Activated CD8-positive, alpha-beta T cell treated with anti-CD3 and anti-CD28 coated beads for 36 hours (primary cell): ENCODE measurements at regions not wholly inside any gene's neighbourhood (a gene's known extent, or its start where the extent isn't known, plus 50 kb on each side); places are given as distances from the start of the nearest gene placed in this dataset.

Source experiments
- ATAC-seq: fragments of 200-7000 bp; cut with Tn5 transposase; one replicate; pipeline ENCODE4 v1.10.0; 2021; ENCODE audit warnings: mild to moderate bottlenecking, moderate library complexity
- CTCF ChIA-PET: fragments of 350-600 bp; sonication (Branson Sonifier 250); formaldehyde crosslinking; loops from one replicate; lab custom pipeline; 2021; ENCODE audit warnings: antibody characterized with exemption; lab: Charles Lee
- POLR2A ChIA-PET: fragments of 350-600 bp; sonication (Branson Sonifier 250); formaldehyde crosslinking; loops from one replicate; lab custom pipeline; 2021; ENCODE audit warnings: antibody characterized with exemption; lab: Charles Lee
- DNase-seq: peaks from one replicate; pipeline ENCODE4 v3.0.0-alpha.2; 2020
- H3K27ac Mint-ChIP-seq: one replicate; pipeline ENCODE4 v1.8.0; 2021; ENCODE audit warnings: mild to moderate bottlenecking, mixed read lengths
- H3K27me3 Mint-ChIP-seq: one replicate; pipeline ENCODE4 v1.8.0; 2021; ENCODE audit warnings: mixed read lengths
- H3K36me3 Mint-ChIP-seq: one replicate; pipeline ENCODE4 v1.8.0; 2021; ENCODE audit warnings: low read depth, mixed read lengths
- H3K4me1 Mint-ChIP-seq: one replicate; pipeline ENCODE4 v1.8.0; 2021; ENCODE audit warnings: low read depth, mixed read lengths
- H3K4me3 Mint-ChIP-seq: one replicate; pipeline ENCODE4 v1.8.0; 2021; ENCODE audit warnings: mild to moderate bottlenecking, moderate library complexity, mixed read lengths
- H3K9me3 Mint-ChIP-seq: one replicate; pipeline ENCODE4 v1.8.0; 2021; ENCODE audit warnings: mixed read lengths
- intact Hi-C: fragments of 100-400 bp; cut with micrococcal nuclease; formaldehyde crosslinking; loops from one replicate; pipeline ENCODE4 v1.10.0; 2022
- TF ChIP-seq, protein P1 (sequence below): fragments of 200-600 bp; IDR thresholded peaks from one replicate; pipeline ENCODE4 v1.8.0; 2022; ENCODE audit warnings: antibody characterized with exemption, mild to moderate bottlenecking

DNA sequence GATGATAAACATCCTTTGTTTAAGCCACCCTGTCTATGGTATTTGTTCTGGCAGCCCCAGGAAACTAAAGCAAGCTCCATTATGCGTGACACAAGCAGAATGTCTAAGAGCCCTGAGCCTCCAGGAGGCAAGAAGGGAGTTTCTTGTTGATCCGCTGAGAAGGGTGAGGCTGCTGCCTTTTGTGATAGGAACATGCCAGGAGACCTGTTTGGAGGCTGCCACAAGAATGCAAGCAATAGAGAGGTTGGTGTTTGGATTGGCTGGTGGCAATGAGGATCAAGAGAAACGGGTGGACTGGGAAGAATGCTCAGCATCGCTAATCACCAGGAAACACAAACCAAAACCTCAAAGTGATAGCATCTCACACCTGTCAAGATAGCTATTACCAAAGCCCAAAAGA, 104.8 kb downstream of the ASB7 start:
- H3K27me3 Mint-ChIP-seq = peaks cover 11% of the 10 kb centered on the region
- CTCF ChIA-PET = interaction anchor here (1.0 kb wide), 1 partner anchor 52 kb away, joined by 3 read pairs; no protein-coding TSS in a partner anchor
- intact Hi-C loops = no loop called here
- no peaks in the 10 kb centered on the region for H3K4me1 Mint-ChIP-seq
- no peak for ATAC-seq
- no peak for DNase-seq
- POLR2A ChIA-PET = no interaction called here
- no peak overlapping the region for H3K27ac Mint-ChIP-seq
- no peak overlapping the region for H3K4me3 Mint-ChIP-seq
- TF ChIP-seq, protein P1, sequence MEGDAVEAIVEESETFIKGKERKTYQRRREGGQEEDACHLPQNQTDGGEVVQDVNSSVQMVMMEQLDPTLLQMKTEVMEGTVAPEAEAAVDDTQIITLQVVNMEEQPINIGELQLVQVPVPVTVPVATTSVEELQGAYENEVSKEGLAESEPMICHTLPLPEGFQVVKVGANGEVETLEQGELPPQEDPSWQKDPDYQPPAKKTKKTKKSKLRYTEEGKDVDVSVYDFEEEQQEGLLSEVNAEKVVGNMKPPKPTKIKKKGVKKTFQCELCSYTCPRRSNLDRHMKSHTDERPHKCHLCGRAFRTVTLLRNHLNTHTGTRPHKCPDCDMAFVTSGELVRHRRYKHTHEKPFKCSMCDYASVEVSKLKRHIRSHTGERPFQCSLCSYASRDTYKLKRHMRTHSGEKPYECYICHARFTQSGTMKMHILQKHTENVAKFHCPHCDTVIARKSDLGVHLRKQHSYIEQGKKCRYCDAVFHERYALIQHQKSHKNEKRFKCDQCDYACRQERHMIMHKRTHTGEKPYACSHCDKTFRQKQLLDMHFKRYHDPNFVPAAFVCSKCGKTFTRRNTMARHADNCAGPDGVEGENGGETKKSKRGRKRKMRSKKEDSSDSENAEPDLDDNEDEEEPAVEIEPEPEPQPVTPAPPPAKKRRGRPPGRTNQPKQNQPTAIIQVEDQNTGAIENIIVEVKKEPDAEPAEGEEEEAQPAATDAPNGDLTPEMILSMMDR = no peak
- H3K36me3 Mint-ChIP-seq = no peaks in the 10 kb centered on the region
- peaks cover 8% of the 10 kb centered on the region for H3K9me3 Mint-ChIP-seq

DNA sequence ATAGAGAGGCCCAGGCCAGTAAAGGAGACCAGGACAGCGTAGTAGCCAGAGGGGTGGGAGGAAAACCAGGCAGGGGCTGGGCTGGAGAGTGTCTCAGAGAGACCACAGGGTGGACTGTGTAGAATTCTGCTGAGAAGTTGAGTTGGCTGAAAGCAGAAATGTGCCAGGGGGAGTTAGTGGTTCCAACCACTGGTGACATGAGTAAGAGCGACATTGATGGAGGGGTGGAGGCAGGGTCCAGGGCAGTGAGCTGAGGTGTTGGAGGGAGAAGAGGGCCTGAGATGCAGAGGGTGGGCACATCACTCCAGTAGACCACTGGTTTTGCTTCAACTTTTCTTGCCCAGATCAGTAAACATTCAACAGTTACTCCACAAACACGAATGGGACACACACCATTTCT, 106.5 kb downstream of the ASB7 start:
- DNase-seq (no peak), ATAC-seq (no peak)
- Mint-ChIP-seq H3K4me1 (no peaks in the 10 kb centered on the region), H3K4me3 (no peak overlapping the region), H3K27ac (no peak overlapping the region), H3K9me3 (peaks cover 8% of the 10 kb centered on the region), H3K36me3 (no peaks in the 10 kb centered on the region), H3K27me3 (peaks cover 11% of the 10 kb centered on the region)
- intact Hi-C loops = no loop called here
- ChIA-PET POLR2A (no interaction called here), CTCF (no interaction called here)
- TF ChIP-seq, protein P1 = no peak

DNA sequence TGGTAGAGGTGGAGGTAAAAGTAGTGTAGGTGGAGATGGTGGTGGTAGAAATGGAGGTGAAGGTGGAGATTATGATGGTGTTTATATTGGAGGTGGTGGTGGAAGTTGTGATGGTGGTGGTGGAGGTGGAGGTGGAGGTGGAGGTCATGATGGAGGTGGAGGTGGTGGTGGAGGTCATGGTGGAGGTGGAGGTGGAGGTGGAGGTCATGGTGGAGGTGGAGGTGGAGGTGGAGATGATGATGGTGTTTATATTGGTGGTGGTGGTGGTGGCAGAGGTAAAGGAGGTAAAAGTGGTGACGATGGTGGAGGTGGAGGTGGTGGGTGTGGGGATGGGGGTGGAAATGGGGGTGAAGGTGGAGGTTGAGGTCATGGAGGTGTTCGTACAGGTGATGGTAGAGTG, 107.8 kb downstream of the ASB7 start:
- ATAC-seq (no peak), DNase-seq (no peak)
- Mint-ChIP-seq H3K4me1 (no peaks in the 10 kb centered on the region), H3K4me3 (no peak overlapping the region), H3K36me3 (no peaks in the 10 kb centered on the region), H3K9me3 (peaks cover 8% of the 10 kb centered on the region), H3K27me3 (peaks cover 8% of the 10 kb centered on the region), H3K27ac (no peak overlapping the region)
- POLR2A ChIA-PET = no interaction called here
- CTCF ChIA-PET = no interaction called here
- TF ChIP-seq, protein P1 = no peak
- intact Hi-C loops = no loop called here

DNA sequence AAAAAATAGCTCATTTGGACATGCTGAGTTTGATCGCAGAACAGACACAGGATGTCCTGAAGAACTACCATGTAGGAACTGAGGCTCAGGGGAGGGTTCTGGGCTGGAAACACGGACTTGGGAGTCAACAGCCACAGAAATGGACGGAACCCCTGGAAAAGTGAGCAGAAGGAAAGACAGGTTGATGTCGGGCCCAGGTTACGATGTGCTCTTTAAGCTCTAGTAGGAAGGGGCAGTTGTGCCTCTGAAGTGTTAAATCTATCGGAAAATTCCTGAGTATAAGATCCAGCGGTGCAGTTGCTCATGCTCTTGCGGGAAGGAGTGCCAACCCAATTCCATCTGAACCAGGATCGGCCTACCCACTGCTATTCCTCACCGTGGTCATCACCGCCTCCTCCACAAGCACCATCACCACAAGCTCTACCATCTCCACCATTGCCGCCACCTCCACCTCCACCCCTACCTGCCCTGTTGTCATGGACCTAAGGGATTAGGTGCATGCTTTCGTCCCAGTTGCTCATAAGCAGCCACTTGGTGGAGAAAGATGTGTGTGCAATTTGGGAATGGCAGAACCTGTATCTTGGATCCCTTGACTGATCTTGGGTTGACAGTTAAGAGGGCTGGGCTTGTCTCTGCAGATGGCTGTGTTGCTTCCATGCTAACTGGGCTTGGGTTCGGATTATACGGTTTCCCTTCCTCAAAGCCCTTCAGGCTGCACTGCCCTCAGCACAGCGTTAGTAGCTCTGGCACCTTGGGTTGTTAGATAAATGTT, 108.5 kb downstream of the ASB7 start:
- intact Hi-C loops = no loop called here
- H3K4me3 Mint-ChIP-seq = no peak overlapping the region
- peaks cover 8% of the 10 kb centered on the region for H3K27me3 Mint-ChIP-seq
- CTCF ChIA-PET = interaction anchor here (0.6 kb wide), 1 partner anchor 205 kb away, joined by 3 read pairs; no protein-coding TSS in a partner anchor
- POLR2A ChIA-PET = no interaction called here
- TF ChIP-seq, protein P1 = no peak
- H3K27ac Mint-ChIP-seq = no peak overlapping the region
- DNase-seq (no peak), ATAC-seq (no peak)
- no peaks in the 10 kb centered on the region for H3K4me1 Mint-ChIP-seq
- no peaks in the 10 kb centered on the region for H3K36me3 Mint-ChIP-seq
- H3K9me3 Mint-ChIP-seq = peaks cover 8% of the 10 kb centered on the region

DNA sequence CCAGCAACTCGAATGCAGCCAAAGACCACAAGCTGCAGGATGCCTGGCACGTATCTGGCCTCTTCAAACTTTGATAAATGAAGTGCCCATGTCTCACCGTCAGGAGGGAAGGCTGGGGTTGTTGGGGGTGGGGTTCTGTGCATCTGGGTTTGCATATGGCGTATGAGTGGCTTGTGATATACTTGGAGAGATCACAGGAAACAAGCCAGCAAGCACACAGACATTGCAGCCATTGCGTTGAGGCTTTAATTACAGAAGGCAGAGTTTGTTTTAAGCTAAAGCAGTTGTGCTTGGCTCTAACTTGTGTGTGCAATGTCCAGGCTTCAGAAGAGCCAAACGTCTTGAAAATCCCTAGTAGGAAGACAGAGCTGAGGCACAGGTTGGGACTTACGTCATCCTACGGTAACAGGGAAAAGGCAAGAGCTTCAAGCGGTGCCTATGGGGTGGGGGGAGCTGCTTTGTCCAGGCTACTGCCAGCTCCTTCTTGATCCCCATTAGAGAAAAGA, 109.2 kb downstream of the ASB7 start:
- Mint-ChIP-seq H3K4me3 (no peak overlapping the region), H3K36me3 (no peaks in the 10 kb centered on the region), H3K4me1 (no peaks in the 10 kb centered on the region), H3K27ac (no peak overlapping the region), H3K9me3 (peaks cover 8% of the 10 kb centered on the region), H3K27me3 (peaks cover 8% of the 10 kb centered on the region)
- ChIA-PET CTCF (no interaction called here), POLR2A (no interaction called here)
- no peak for ATAC-seq
- intact Hi-C loops = no loop called here
- no peak for DNase-seq
- TF ChIP-seq, protein P1 = no peak
